Breast epithelium (tissue), 3 donors: ENCODE measurements at regions not wholly inside any gene's neighbourhood (a gene's known extent, or its start where the extent isn't known, plus 50 kb on each side); places are given as distances from the start of the nearest gene placed in this dataset.

ENCODE experiments used
- CTCF ChIP-seq, 3 donors: fragments of 450-650 bp; IDR thresholded peaks; one replicate each; pipeline ENCODE4 v1.5.1; 2016 to 2017; ENCODE audit warnings: antibody characterized with exemption in 3 of 3, mild to moderate bottlenecking in 3 of 3, moderate library complexity in 3 of 3
- POLR2A ChIP-seq: fragments of 450-650 bp; IDR thresholded peaks from one replicate; pipeline ENCODE4 v1.6.1; 2016; ENCODE audit warnings: antibody characterized with exemption, mild to moderate bottlenecking, moderate library complexity

- TF ChIP-seq CTCF (IDR thresholded peaks at IDR 0.05) = no peak
- no peak for TF ChIP-seq POLR2A
Observed at GRCh38 chr5:179408611-179409010, 63.4 kb upstream of the ADAMTS2 start.
